ENCODE measurements at regions not wholly inside any gene's neighbourhood (a gene's known extent, or its start where the extent isn't known, plus 50 kb on each side); places are given as distances from the start of the nearest gene placed in this dataset.

GRCh38 chr1:105585791-105586190, 1470.7 kb upstream of the PRMT6 start:
- in situ Hi-C loops (cut with HindIII; ENCODE audit: extremely low pct_ligation_motif_present, low pct_unique_long_range_greater_than_20kb) (no loop called here), intact Hi-C loops (cut with micrococcal nuclease; ENCODE audit: unreplicated experiment) (no loop called here)
- no TSS peak for BruUV-seq (replicated peaks)
- TF ChIP-seq EEA1 (CRISPR knock-in tag; IDR thresholded peaks at IDR 0.05; ENCODE audit: borderline replicate concordance) (no peak), ZFP36 (IDR thresholded peaks at IDR 0.05; ENCODE audit: borderline replicate concordance, low read depth, low read length, partially characterized antibody) (no peak), ELF1 (CRISPR knock-in tag; IDR thresholded peaks at IDR 0.05) (no peak), NBN (conservative IDR thresholded peaks at IDR 0.05) (no peak), ZNF232 (CRISPR knock-in tag; IDR thresholded peaks at IDR 0.05; ENCODE audit: borderline replicate concordance) (no peak), ZNF724P (CRISPR knock-in tag; IDR thresholded peaks at IDR 0.05; ENCODE audit: borderline replicate concordance) (no peak), ATF1 (CRISPR knock-in tag; IDR thresholded peaks at IDR 0.05) (no peak), KDM5A (IDR thresholded peaks at IDR 0.05; ENCODE audit: borderline replicate concordance, low read length) (no peak), RFX3 (CRISPR knock-in tag; IDR thresholded peaks at IDR 0.05) (no peak), ZNF20 (CRISPR knock-in tag; IDR thresholded peaks at IDR 0.05) (no peak), ZSCAN25 (CRISPR knock-in tag; IDR thresholded peaks at IDR 0.05) (no peak), GTF3A (CRISPR knock-in tag; conservative IDR thresholded peaks at IDR 0.05) (no peak), ZNF891 (CRISPR knock-in tag; IDR thresholded peaks at IDR 0.05) (no peak), XBP1 (CRISPR knock-in tag; IDR thresholded peaks at IDR 0.05) (no peak)
- TF ChIP-seq, protein P1, sequence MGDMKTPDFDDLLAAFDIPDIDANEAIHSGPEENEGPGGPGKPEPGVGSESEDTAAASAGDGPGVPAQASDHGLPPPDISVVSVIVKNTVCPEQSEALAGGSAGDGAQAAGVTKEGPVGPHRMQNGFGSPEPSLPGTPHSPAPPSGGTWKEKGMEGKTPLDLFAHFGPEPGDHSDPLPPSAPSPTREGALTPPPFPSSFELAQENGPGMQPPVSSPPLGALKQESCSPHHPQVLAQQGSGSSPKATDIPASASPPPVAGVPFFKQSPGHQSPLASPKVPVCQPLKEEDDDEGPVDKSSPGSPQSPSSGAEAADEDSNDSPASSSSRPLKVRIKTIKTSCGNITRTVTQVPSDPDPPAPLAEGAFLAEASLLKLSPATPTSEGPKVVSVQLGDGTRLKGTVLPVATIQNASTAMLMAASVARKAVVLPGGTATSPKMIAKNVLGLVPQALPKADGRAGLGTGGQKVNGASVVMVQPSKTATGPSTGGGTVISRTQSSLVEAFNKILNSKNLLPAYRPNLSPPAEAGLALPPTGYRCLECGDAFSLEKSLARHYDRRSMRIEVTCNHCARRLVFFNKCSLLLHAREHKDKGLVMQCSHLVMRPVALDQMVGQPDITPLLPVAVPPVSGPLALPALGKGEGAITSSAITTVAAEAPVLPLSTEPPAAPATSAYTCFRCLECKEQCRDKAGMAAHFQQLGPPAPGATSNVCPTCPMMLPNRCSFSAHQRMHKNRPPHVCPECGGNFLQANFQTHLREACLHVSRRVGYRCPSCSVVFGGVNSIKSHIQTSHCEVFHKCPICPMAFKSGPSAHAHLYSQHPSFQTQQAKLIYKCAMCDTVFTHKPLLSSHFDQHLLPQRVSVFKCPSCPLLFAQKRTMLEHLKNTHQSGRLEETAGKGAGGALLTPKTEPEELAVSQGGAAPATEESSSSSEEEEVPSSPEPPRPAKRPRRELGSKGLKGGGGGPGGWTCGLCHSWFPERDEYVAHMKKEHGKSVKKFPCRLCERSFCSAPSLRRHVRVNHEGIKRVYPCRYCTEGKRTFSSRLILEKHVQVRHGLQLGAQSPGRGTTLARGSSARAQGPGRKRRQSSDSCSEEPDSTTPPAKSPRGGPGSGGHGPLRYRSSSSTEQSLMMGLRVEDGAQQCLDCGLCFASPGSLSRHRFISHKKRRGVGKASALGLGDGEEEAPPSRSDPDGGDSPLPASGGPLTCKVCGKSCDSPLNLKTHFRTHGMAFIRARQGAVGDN (CRISPR knock-in tag; IDR thresholded peaks at IDR 0.05): no peak
- TF ChIP-seq, protein P2, sequence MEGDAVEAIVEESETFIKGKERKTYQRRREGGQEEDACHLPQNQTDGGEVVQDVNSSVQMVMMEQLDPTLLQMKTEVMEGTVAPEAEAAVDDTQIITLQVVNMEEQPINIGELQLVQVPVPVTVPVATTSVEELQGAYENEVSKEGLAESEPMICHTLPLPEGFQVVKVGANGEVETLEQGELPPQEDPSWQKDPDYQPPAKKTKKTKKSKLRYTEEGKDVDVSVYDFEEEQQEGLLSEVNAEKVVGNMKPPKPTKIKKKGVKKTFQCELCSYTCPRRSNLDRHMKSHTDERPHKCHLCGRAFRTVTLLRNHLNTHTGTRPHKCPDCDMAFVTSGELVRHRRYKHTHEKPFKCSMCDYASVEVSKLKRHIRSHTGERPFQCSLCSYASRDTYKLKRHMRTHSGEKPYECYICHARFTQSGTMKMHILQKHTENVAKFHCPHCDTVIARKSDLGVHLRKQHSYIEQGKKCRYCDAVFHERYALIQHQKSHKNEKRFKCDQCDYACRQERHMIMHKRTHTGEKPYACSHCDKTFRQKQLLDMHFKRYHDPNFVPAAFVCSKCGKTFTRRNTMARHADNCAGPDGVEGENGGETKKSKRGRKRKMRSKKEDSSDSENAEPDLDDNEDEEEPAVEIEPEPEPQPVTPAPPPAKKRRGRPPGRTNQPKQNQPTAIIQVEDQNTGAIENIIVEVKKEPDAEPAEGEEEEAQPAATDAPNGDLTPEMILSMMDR (CRISPR knock-in tag; IDR thresholded peaks at IDR 0.05): no peak
- TF ChIP-seq, protein P3, sequence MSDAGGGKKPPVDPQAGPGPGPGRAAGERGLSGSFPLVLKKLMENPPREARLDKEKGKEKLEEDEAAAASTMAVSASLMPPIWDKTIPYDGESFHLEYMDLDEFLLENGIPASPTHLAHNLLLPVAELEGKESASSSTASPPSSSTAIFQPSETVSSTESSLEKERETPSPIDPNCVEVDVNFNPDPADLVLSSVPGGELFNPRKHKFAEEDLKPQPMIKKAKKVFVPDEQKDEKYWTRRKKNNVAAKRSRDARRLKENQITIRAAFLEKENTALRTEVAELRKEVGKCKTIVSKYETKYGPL (CRISPR knock-in tag; IDR thresholded peaks at IDR 0.05): no peak
- Histone ChIP-seq H3K27ac (ENCODE audit: extremely low read length, insufficient read depth, low read length) (no peak overlapping the region), H3K4me1 (ENCODE audit: insufficient read depth, low read length) (no peaks in the 10 kb centered on the region), H3K79me2 (ENCODE audit: insufficient read depth, low read length) (no peaks in the 10 kb centered on the region), H3K36me3 (replicated peaks in 1 of 2; ENCODE audit: control insufficient read depth in 1 of 2, insufficient read depth in 2 of 2, low read length in 2 of 2) (no peaks in the 10 kb centered on the region), H4K20me1 (ENCODE audit: insufficient read depth, low read length) (no peaks in the 10 kb centered on the region), H2AFZ (ENCODE audit: low read length) (no peak overlapping the region), H3K4me3 (replicated peaks in 1 of 3; ENCODE audit: insufficient read depth in 1 of 3, low read depth in 2 of 3, low read length in 3 of 3) (no peak overlapping the region), H3K4me2 (ENCODE audit: low read depth, low read length) (no peak overlapping the region), H3K9ac (ENCODE audit: insufficient read depth, low read depth, low read length) (no peak overlapping the region), H3K9me3 (ENCODE audit: low read length) (no peaks in the 10 kb centered on the region; the same call in 1 of the 2 replicates), H3K27me3 (ENCODE audit: control insufficient read depth in 1 of 2, insufficient read depth in 2 of 2, low read length in 2 of 2) (no peaks in the 10 kb centered on the region)
- ATAC-seq (no peak), DNase-seq (ENCODE audit: low spot score) (no peak), FAIRE-seq (no peak)
- POLR2A ChIA-PET: no interaction called here
- CTCF ChIA-PET (ENCODE audit: low intra/inter-chr PET ratio, low total read pairs): no interaction called here
- WGBS (ENCODE audit: low lambda C conversion rate): 0% methylated on average over 2 of the region's 2 CpGs
